Panc1 (cell line): ENCODE measurements at regions not wholly inside any gene's neighbourhood (a gene's known extent, or its start where the extent isn't known, plus 50 kb on each side); places are given as distances from the start of the nearest gene placed in this dataset.

Source experiments
- ATAC-seq: fragments of 200-7000 bp; cut with Tn5 transposase; 2 replicates; pipeline ENCODE4 v1.9.1; 2020; ENCODE audit warnings: mild to moderate bottlenecking, moderate library complexity
- BruUV-seq: library from RNA; stranded (reverse); fragments of 400-500 nt; replicated peaks from 2 replicates; lab custom pipeline; 2021; lab: Mats Ljungman, UMichigan
- CTCF ChIA-PET: fragments of 300-600 bp; sonication (Branson Sonifier 250); formaldehyde crosslinking; loops from one replicate; lab custom pipeline; 2022; ENCODE audit warnings: antibody characterized with exemption; lab: Charles Lee
- POLR2A ChIA-PET: fragments of 300-600 bp; sonication (Branson Sonifier 250); formaldehyde crosslinking; loops from one replicate; lab custom pipeline; 2022; ENCODE audit warnings: antibody characterized with exemption; lab: Charles Lee
- DNase-seq: peaks from one replicate; pipeline ENCODE4 v3.0.0-alpha.2; 2010; ENCODE audit warnings: low read depth, low spot score
- H3K27ac ChIP-seq: 2 replicates; pipeline ENCODE4 v1.5.1; 2011; ENCODE audit warnings: mild to moderate bottlenecking, low read length, inconsistent platforms
- H3K27me3 ChIP-seq: fragments of 200-500 bp; sonication (Bioruptor generic); 2 replicates; pipeline ENCODE4 v1.6.0; 2014; ENCODE audit warnings: low read length, inconsistent platforms; ENCODE audit not compliant: control insufficient read depth, insufficient read depth
- H3K36me3 ChIP-seq: fragments of 200-500 bp; sonication (Bioruptor generic); 2 replicates; pipeline ENCODE4 v1.5.1; 2014; ENCODE audit warnings: inconsistent platforms, mild to moderate bottlenecking, low read length, moderate library complexity; ENCODE audit not compliant: control insufficient read depth, insufficient read depth
- H3K4me1 ChIP-seq: 2 replicates; pipeline ENCODE4 v1.5.1; 2011; ENCODE audit warnings: inconsistent platforms, mild to moderate bottlenecking, low read length, moderate library complexity; ENCODE audit not compliant: control insufficient read depth, insufficient read depth
- H3K4me3 ChIP-seq, 2 experiments: 2 replicates each; pipeline ENCODE4 v1.5.1; 2011 to 2012; ENCODE audit warnings: low read depth in 2 of 2, low read length in 2 of 2, mild to moderate bottlenecking in 2 of 2, inconsistent platforms in 1 of 2, moderate library complexity in 1 of 2
- H3K9me3 ChIP-seq: fragments of 200-500 bp; sonication (Bioruptor generic); 2 replicates; pipeline ENCODE4 v1.5.1; 2014; ENCODE audit warnings: low read depth, mild to moderate bottlenecking, inconsistent platforms, low read length, moderate library complexity; ENCODE audit not compliant: control insufficient read depth, insufficient read depth
- POLR2AphosphoS5 ChIP-seq: IDR thresholded peaks from 2 replicates; pipeline ENCODE4 v1.6.1; 2012; ENCODE audit warnings: mild to moderate bottlenecking, low read depth, low read length, moderate library complexity
- SIN3A ChIP-seq: IDR thresholded peaks from 2 replicates; pipeline ENCODE4 v1.6.1; 2012; ENCODE audit warnings: low read depth, mild to moderate bottlenecking, low read length, moderate library complexity, borderline replicate concordance; ENCODE audit not compliant: insufficient read depth
- TCF7L2 ChIP-seq: IDR thresholded peaks from 2 replicates; pipeline ENCODE4 v1.6.1; 2011; ENCODE audit warnings: mild to moderate bottlenecking, low read depth, low read length, inconsistent platforms
- in situ Hi-C: cut with HindIII; loops from 2 replicates; pipeline ENCODE4 v1.10.0; 2016; ENCODE audit warnings: low sequenced_read_pairs, low pct_unique_long_range_greater_than_20kb
- intact Hi-C: fragments of 100-400 bp; cut with micrococcal nuclease; formaldehyde crosslinking; loops from one replicate; pipeline ENCODE4 v1.10.0; 2022; ENCODE audit not compliant: unreplicated experiment
- TF ChIP-seq, protein P1 (sequence below): fragments of 450-650 bp; IDR thresholded peaks from 2 replicates; pipeline ENCODE4 v1.5.1; 2017; ENCODE audit warnings: mild to moderate bottlenecking
- TF ChIP-seq, protein P2 (sequence below), 2 experiments: IDR thresholded peaks; 2 replicates each; pipeline ENCODE4 v1.6.1; 2011 to 2012; ENCODE audit warnings: low read depth in 2 of 2, control low read depth in 1 of 2, low read length in 1 of 2, mild to moderate bottlenecking in 1 of 2, moderate library complexity in 1 of 2; ENCODE audit not compliant: insufficient read depth in 1 of 2

DNA sequence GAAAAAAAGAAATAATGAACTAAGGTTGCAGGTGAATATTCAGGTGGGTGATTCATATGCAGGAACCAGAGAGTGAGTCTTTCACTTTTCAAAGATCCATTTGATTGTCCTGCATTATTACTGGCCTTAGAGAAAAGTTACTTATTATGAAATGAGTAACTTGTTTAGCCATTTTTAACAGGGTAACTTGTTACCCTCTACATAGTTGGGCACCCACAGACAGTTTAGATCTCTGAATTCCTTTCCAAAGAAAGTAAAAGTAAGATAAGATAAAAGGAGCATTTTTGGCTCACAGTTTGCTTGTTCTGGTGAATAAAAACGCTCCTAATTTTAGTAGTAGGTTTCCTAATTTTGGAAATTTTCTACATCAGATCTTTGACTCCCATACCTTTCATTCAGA, 54.1 kb upstream of the DAB2 start:
- H3K27ac ChIP-seq: no peak overlapping the region
- POLR2A ChIA-PET: no interaction called here
- CTCF ChIA-PET: no interaction called here
- no peaks in the 10 kb centered on the region for H3K27me3 ChIP-seq
- in situ Hi-C loops (no loop called here), intact Hi-C loops (no loop called here)
- H3K36me3 ChIP-seq: no peaks in the 10 kb centered on the region
- ATAC-seq: no peak
- DNase-seq: no peak
- H3K4me3 ChIP-seq: no peak overlapping the region
- H3K4me1 ChIP-seq: no peaks in the 10 kb centered on the region
- no peaks in the 10 kb centered on the region for H3K9me3 ChIP-seq
- BruUV-seq: no TSS peak
- TF ChIP-seq, protein P1, sequence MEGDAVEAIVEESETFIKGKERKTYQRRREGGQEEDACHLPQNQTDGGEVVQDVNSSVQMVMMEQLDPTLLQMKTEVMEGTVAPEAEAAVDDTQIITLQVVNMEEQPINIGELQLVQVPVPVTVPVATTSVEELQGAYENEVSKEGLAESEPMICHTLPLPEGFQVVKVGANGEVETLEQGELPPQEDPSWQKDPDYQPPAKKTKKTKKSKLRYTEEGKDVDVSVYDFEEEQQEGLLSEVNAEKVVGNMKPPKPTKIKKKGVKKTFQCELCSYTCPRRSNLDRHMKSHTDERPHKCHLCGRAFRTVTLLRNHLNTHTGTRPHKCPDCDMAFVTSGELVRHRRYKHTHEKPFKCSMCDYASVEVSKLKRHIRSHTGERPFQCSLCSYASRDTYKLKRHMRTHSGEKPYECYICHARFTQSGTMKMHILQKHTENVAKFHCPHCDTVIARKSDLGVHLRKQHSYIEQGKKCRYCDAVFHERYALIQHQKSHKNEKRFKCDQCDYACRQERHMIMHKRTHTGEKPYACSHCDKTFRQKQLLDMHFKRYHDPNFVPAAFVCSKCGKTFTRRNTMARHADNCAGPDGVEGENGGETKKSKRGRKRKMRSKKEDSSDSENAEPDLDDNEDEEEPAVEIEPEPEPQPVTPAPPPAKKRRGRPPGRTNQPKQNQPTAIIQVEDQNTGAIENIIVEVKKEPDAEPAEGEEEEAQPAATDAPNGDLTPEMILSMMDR: no peak
- no peak for TF ChIP-seq SIN3A
- TF ChIP-seq POLR2AphosphoS5: no peak
- TF ChIP-seq, protein P2, sequence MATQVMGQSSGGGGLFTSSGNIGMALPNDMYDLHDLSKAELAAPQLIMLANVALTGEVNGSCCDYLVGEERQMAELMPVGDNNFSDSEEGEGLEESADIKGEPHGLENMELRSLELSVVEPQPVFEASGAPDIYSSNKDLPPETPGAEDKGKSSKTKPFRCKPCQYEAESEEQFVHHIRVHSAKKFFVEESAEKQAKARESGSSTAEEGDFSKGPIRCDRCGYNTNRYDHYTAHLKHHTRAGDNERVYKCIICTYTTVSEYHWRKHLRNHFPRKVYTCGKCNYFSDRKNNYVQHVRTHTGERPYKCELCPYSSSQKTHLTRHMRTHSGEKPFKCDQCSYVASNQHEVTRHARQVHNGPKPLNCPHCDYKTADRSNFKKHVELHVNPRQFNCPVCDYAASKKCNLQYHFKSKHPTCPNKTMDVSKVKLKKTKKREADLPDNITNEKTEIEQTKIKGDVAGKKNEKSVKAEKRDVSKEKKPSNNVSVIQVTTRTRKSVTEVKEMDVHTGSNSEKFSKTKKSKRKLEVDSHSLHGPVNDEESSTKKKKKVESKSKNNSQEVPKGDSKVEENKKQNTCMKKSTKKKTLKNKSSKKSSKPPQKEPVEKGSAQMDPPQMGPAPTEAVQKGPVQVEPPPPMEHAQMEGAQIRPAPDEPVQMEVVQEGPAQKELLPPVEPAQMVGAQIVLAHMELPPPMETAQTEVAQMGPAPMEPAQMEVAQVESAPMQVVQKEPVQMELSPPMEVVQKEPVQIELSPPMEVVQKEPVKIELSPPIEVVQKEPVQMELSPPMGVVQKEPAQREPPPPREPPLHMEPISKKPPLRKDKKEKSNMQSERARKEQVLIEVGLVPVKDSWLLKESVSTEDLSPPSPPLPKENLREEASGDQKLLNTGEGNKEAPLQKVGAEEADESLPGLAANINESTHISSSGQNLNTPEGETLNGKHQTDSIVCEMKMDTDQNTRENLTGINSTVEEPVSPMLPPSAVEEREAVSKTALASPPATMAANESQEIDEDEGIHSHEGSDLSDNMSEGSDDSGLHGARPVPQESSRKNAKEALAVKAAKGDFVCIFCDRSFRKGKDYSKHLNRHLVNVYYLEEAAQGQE (IDR thresholded peaks at IDR 0.05; ENCODE audit: insufficient read depth in 1 of 2, low read depth in 2 of 2, low read length in 1 of 2): no peak
- TF ChIP-seq TCF7L2: no peak

DNA sequence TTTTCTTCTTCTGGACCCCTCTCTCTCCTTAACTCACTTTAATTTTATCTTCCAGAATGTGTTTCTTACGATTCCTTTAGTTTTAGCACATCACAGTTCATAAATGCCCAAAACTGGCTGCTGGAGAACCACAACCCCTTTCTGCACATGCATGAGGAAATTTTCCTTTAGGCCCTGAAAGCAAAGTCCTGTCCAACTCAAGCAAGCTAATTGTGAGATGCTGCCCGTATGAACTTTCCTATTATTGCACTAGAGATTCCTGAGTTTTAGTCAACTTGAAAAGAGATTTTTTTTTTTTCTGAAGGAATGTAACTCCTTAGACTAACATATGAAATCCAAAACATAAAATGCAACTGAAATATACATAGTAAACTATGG, 52.1 kb upstream of the DAB2 start:
- Histone ChIP-seq H3K27ac (no peak overlapping the region), H3K9me3 (no peaks in the 10 kb centered on the region), H3K27me3 (no peaks in the 10 kb centered on the region; the same call in 1 of the 2 replicates), H3K4me3 (no peak overlapping the region), H3K36me3 (no peaks in the 10 kb centered on the region), H3K4me1 (no peaks in the 10 kb centered on the region)
- POLR2A ChIA-PET: no interaction called here
- TF ChIP-seq TCF7L2: no peak
- TF ChIP-seq, protein P2 (IDR thresholded peaks at IDR 0.05; ENCODE audit: insufficient read depth in 1 of 2, low read depth in 2 of 2, low read length in 1 of 2): no peak
- intact Hi-C loops: no loop called here
- BruUV-seq: no TSS peak
- in situ Hi-C loops: no loop called here
- DNase-seq: no peak
- no peak for ATAC-seq
- CTCF ChIA-PET: no interaction called here
